LNCaP clone FGC (cell line): ENCODE measurements at regions not wholly inside any gene's neighbourhood (a gene's known extent, or its start where the extent isn't known, plus 50 kb on each side); places are given as distances from the start of the nearest gene placed in this dataset.

ENCODE experiments used
- DNase-seq: peaks from one replicate; pipeline ENCODE4 v3.0.0-alpha.2; 2011; ENCODE audit warnings: low read depth
- H3K4me3 ChIP-seq: 2 replicates; pipeline ENCODE4 v1.5.1; 2011; ENCODE audit warnings: mild to moderate bottlenecking, low read depth, low read length, control low read depth
- CTCF ChIP-seq: IDR thresholded peaks from 2 replicates; pipeline ENCODE4 v1.5.1; 2012; ENCODE audit warnings: mild to moderate bottlenecking; ENCODE audit not compliant: control insufficient read depth, insufficient read depth; ENCODE audit errors: extremely low read depth

- TF ChIP-seq CTCF: no peak
- no peak overlapping the region for H3K4me3 ChIP-seq
- no peak for DNase-seq
These were observed 438.0 kb upstream of the NXPH2 start for GRCh38 chr2:139218181-139218580.

- no peak overlapping the region for H3K4me3 ChIP-seq
- TF ChIP-seq CTCF: no peak
- DNase-seq: no peak
These were observed 437.5 kb upstream of the NXPH2 start for GRCh38 chr2:139217641-139218040.

- H3K4me3 ChIP-seq: no peak overlapping the region
- DNase-seq: no peak
- TF ChIP-seq CTCF: no peak
These were observed 436.2 kb upstream of the NXPH2 start for GRCh38 chr2:139216435-139216834.

GRCh38 chr2:139214801-139215200 lies 434.6 kb upstream of the NXPH2 start:
- no peak for DNase-seq
- H3K4me3 ChIP-seq: no peak overlapping the region
- no peak for TF ChIP-seq CTCF

- no peak overlapping the region for H3K4me3 ChIP-seq
- no peak for TF ChIP-seq CTCF
- DNase-seq: no peak
These were observed 429.4 kb upstream of the NXPH2 start for GRCh38 chr2:139209586-139209985.

GRCh38 chr2:139201516-139201915 lies 421.3 kb upstream of the NXPH2 start:
- no peak for TF ChIP-seq CTCF
- no peak overlapping the region for H3K4me3 ChIP-seq
- no peak for DNase-seq

GRCh38 chr2:139196754-139197153 lies 416.6 kb upstream of the NXPH2 start:
- no peak for DNase-seq
- no peak overlapping the region for H3K4me3 ChIP-seq
- TF ChIP-seq CTCF: no peak
